Adrenal gland (tissue), 9 donors: ENCODE measurements at regions not wholly inside any gene's neighbourhood (a gene's known extent, or its start where the extent isn't known, plus 50 kb on each side); places are given as distances from the start of the nearest gene placed in this dataset.

Experiments used
- DNase-seq, 7 donors: peaks; one replicate each; pipeline ENCODE4 v3.0.0-alpha.2; 2019 to 2020
- H3K27ac ChIP-seq, 5 donors: fragments of 200-600 bp; sonication (generic) in 4 of 5; 1 replicate in 3 of 5; 2 replicates in 2 of 5; pipeline versions ENCODE4 v1.5.1 to v1.8.0; 2016 to 2020; ENCODE audit warnings: mild to moderate bottlenecking in 1 of 5
- H3K27me3 ChIP-seq: fragments of 200-600 bp; 2 replicates; pipeline ENCODE4 v1.8.0; 2021
- H3K36me3 ChIP-seq, 2 donors: fragments of 200-600 bp; replicated peaks in 1 of 2; 1 replicate in 1 of 2; 2 replicates in 1 of 2; pipeline versions ENCODE4 v1.5.1 to v1.8.0; 2018 to 2022
- H3K4me1 ChIP-seq, 2 donors: fragments of 200-600 bp; replicated peaks in 1 of 2; 1 replicate in 1 of 2; 2 replicates in 1 of 2; pipeline versions ENCODE4 v1.5.1 to v1.8.0; 2018 to 2021
- H3K4me3 ChIP-seq, 4 donors: fragments of 200-600 bp; sonication (generic) in 3 of 4; one replicate each; pipeline ENCODE4 v1.5.1; 2016 to 2018
- H3K9me3 ChIP-seq, 3 donors: fragments of 200-600 bp; sonication (generic) in 1 of 3; replicated peaks in 1 of 3; 1 replicate in 2 of 3; 2 replicates in 1 of 3; pipeline versions ENCODE4 v1.5.1 to v1.8.0; 2016 to 2021
- POLR2A ChIP-seq, 2 donors: fragments of 450-650 bp; IDR thresholded peaks; one replicate each; pipeline ENCODE4 v1.6.1; 2017; ENCODE audit warnings: antibody characterized with exemption in 2 of 2, mild to moderate bottlenecking in 2 of 2, moderate library complexity in 1 of 2
- WGBS, 4 donors: extraction: QIAGEN DNeasy Blood & Tissue Kit in 2 of 4; methylation state at CpG; one replicate each; pipeline versions ENCODE4 v1.1.5 to v1.1.7; 2013 to 2017; 5-methylcytosine and 5-hydroxymethylcytosine counted together
- intact Hi-C, 2 donors: fragments of 100-400 bp; cut with DNase I; formaldehyde crosslinking; loops; one replicate each; pipeline versions ENCODE4 v1.14.1 to v1.15.0; 2022 to 2023
- TF ChIP-seq, protein P1 (sequence below), 6 experiments: fragments of 450-650 bp in 4 of 6; fragments of 200-600 bp in 2 of 6; sonication (generic) in 1 of 6; IDR thresholded peaks; 1 replicate in 5 of 6; 2 replicates in 1 of 6; pipeline versions ENCODE4 v1.5.1 to v1.8.0; 2016 to 2021; ENCODE audit warnings: antibody characterized with exemption in 6 of 6, mild to moderate bottlenecking in 2 of 6, moderate library complexity in 1 of 6
- donor health status: healthy with polysubstance abuse.
- donor health status: Bipolar disorder and iron deficiency.
- donor health status: DM: yes; HTN: yes; CAD: no.
- donor health status: DM: no; HTN: no; CAD: no.
- donor health status: DM: no; HTN: no; CAD: no.

DNA sequence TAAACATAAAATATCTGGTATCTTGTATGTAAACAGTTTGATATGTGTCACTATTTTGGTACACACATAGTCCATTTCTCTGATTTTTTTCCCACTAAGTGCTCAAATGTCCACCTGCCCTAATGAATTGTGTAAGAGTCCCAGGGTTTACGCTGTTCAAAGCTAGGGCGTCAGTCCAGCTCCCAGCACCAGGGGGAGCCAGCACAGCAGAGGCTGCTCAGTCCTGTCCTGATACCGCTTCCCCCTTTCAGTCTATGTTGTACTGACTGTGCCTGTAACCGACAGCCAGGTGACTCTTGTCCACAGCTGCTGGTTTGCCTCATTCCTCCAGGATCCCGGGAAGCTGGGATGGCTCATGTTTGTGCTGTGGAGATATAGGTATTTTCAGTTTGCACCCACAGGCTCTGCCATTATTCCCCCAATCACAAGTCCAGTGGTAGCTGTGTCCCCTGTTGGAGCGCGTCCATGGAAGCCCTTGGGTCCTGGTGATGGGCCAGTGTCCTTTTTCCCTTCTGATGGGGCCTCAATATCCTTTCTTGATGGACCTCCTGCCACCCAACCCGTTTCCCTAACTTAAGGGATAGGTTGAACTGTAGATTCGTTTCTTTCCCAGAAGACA lies 242.0 kb downstream of the NEDD1 start:
- TF ChIP-seq, protein P1, sequence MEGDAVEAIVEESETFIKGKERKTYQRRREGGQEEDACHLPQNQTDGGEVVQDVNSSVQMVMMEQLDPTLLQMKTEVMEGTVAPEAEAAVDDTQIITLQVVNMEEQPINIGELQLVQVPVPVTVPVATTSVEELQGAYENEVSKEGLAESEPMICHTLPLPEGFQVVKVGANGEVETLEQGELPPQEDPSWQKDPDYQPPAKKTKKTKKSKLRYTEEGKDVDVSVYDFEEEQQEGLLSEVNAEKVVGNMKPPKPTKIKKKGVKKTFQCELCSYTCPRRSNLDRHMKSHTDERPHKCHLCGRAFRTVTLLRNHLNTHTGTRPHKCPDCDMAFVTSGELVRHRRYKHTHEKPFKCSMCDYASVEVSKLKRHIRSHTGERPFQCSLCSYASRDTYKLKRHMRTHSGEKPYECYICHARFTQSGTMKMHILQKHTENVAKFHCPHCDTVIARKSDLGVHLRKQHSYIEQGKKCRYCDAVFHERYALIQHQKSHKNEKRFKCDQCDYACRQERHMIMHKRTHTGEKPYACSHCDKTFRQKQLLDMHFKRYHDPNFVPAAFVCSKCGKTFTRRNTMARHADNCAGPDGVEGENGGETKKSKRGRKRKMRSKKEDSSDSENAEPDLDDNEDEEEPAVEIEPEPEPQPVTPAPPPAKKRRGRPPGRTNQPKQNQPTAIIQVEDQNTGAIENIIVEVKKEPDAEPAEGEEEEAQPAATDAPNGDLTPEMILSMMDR (IDR thresholded peaks at IDR 0.05), result peak; percentile 33 to 72 (median 53)
- no peak for TF ChIP-seq POLR2A (IDR thresholded peaks at IDR 0.05)
- H3K27ac ChIP-seq, result no peak overlapping the region
- H3K36me3 ChIP-seq, result no peaks in the 10 kb centered on the region
- intact Hi-C loops, result no loop called here
- H3K4me1 ChIP-seq, result no peaks in the 10 kb centered on the region
- no peaks in the 10 kb centered on the region for H3K9me3 ChIP-seq
- no peaks in the 10 kb centered on the region for H3K27me3 ChIP-seq
- peak; percentile 47 to 84 (median 60) for DNase-seq
- H3K4me3 ChIP-seq, result no peak overlapping the region
- WGBS, 4 donors, result 52 to 57% (median 56%) methylated on average over 7 to 9 of the region's 9 CpGs

- Histone ChIP-seq H3K27me3 (no peaks in the 10 kb centered on the region), H3K36me3 (no peaks in the 10 kb centered on the region), H3K27ac (no peak overlapping the region), H3K9me3 (no peaks in the 10 kb centered on the region), H3K4me3 (no peak overlapping the region), H3K4me1 (no peaks in the 10 kb centered on the region)
- peak in 5 of 7 donors; percentile 3 to 51 (median 15) for DNase-seq
- TF ChIP-seq POLR2A (IDR thresholded peaks at IDR 0.05), result no peak
- TF ChIP-seq, protein P1 (IDR thresholded peaks at IDR 0.05), result no peak
- 0 to 14% (median 12%) methylated on average over 1 of the region's 1 CpG for WGBS, 4 donors
- intact Hi-C loops, result no loop called here
Observed at GRCh38 chr12:97151481-97151880, 244.4 kb downstream of the NEDD1 start.

GRCh38 chr12:97159377-97159776 lies 252.3 kb downstream of the NEDD1 start:
- Histone ChIP-seq H3K4me1 (no peaks in the 10 kb centered on the region), H3K27me3 (no peaks in the 10 kb centered on the region), H3K36me3 (no peaks in the 10 kb centered on the region), H3K27ac (no peak overlapping the region), H3K9me3 (no peaks in the 10 kb centered on the region), H3K4me3 (no peak overlapping the region)
- intact Hi-C loops, result no loop called here
- DNase-seq, result no peak
- TF ChIP-seq, protein P1 (IDR thresholded peaks at IDR 0.05), result no peak
- no peak for TF ChIP-seq POLR2A (IDR thresholded peaks at IDR 0.05)
- 54 to 62% (median 56%) methylated on average over 5 of the region's 5 CpGs for WGBS, 4 donors

DNA sequence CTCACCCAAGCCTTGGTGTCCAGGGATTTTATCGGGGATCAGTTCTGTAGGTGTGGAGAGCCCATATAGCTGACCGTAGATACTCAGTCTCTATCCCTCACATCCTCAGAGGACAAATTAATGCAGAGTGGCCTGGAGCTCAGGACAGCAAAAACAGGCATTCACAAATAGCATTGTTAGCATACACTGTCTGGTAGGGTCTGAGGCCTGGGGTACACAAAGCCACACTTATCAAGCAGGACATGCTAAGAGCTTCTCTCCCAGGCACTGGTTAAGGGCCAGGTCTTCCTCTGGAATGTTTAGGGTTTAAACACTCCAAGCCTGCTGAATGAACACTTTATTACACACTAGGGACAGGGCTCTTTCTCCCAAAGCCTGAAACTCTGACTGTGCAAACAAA lies 253.2 kb downstream of the NEDD1 start:
- Histone ChIP-seq H3K4me3 (no peak overlapping the region), H3K27me3 (no peaks in the 10 kb centered on the region), H3K36me3 (no peaks in the 10 kb centered on the region), H3K9me3 (no peaks in the 10 kb centered on the region), H3K4me1 (no peaks in the 10 kb centered on the region), H3K27ac (no peak overlapping the region)
- intact Hi-C loops, result no loop called here
- no peak for DNase-seq
- TF ChIP-seq, protein P1 (IDR thresholded peaks at IDR 0.05), result no peak
- TF ChIP-seq POLR2A (IDR thresholded peaks at IDR 0.05), result no peak
- 79 to 90% (median 82%) methylated on average over 2 of the region's 2 CpGs for WGBS, 4 donors
